ENCODE measurements at regions not wholly inside any gene's neighbourhood (a gene's known extent, or its start where the extent isn't known, plus 50 kb on each side); places are given as distances from the start of the nearest gene placed in this dataset.

DNA sequence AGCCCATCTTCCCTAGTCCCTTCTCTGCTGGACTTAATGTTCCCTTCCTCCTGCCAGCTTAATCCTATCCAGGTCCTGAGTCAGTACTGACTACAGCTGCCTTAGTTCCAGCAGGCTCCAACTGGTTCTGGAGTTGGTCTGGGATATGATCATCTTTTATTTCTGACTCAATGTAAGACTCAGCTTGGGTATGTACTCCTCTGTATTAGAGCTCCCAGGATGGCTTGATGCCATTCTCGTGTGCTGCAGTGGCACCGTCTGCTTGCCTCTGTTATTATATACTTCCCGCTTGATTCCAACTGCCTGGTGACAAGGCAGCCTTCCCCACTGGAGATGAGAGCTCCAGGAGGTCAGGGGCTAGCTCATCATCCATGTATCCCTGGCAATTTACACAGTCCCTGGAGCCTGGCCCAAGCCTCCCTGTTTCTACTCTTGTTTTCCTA lies 164.4 kb upstream of the DPT start:
- H3K36me3 ChIP-seq (ENCODE audit: insufficient read depth, low read length) = no peaks in the 10 kb centered on the region
- no peaks in the 10 kb centered on the region for H3K9me3 ChIP-seq (ENCODE audit: low read length)
- H2AFZ ChIP-seq (ENCODE audit: low read depth, low read length) = no peak overlapping the region
- no peaks in the 10 kb centered on the region for H3K27me3 ChIP-seq (ENCODE audit: insufficient read depth, low read length)
- H3K4me1 ChIP-seq (ENCODE audit: insufficient read depth, low read length) = no peaks in the 10 kb centered on the region
- H3K4me3 ChIP-seq (ENCODE audit: low read length) = no peak overlapping the region

- Histone ChIP-seq H3K36me3 (ENCODE audit: insufficient read depth, low read length) (no peaks in the 10 kb centered on the region), H3K9me3 (ENCODE audit: low read length) (no peaks in the 10 kb centered on the region), H3K4me3 (ENCODE audit: low read length) (no peak overlapping the region), H2AFZ (ENCODE audit: low read depth, low read length) (no peak overlapping the region), H3K27me3 (ENCODE audit: insufficient read depth, low read length) (no peaks in the 10 kb centered on the region), H3K4me1 (ENCODE audit: insufficient read depth, low read length) (no peaks in the 10 kb centered on the region)
These were observed 165.4 kb upstream of the DPT start for GRCh38 chr1:168894397-168894903.

- no peaks in the 10 kb centered on the region for H3K36me3 ChIP-seq (ENCODE audit: insufficient read depth, low read length)
These were observed 168.2 kb upstream of the DPT start for GRCh38 chr1:168897249-168897648.

DNA sequence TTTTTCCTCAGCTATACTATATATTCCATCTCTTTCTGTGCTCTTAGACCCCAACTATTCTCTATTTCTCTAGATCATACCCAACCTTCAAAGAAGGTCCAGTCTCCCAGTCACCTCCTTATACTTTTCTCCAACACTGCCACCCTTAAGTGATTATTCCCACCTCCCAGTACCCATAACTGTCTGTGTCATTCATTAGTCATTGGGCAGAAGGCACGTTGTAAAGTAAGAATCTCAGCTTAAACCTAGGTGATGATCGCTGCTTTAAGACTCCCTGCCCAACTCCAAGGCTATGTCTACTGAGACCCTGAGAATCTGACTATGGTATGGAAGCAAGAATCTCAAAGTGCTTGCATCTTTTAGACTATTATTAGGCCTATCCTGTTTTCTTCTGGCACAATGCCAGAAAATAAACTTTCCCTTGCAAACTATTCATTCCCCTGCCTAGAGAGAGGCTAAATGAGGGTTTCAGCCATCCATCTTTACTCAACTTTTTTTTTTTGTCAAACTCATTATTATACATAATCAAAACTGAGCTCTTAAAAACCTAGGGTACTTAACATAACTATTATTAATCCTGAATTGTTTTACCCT lies 174.3 kb upstream of the DPT start:
- no peak overlapping the region for H2AFZ ChIP-seq (ENCODE audit: low read depth, low read length)
- H3K9me3 ChIP-seq (ENCODE audit: low read length) = no peaks in the 10 kb centered on the region
- no peak overlapping the region for H3K4me3 ChIP-seq (ENCODE audit: low read length)
- H3K4me1 ChIP-seq (ENCODE audit: insufficient read depth, low read length) = no peaks in the 10 kb centered on the region
- H3K36me3 ChIP-seq (ENCODE audit: insufficient read depth, low read length) = no peaks in the 10 kb centered on the region
- no peaks in the 10 kb centered on the region for H3K27me3 ChIP-seq (ENCODE audit: insufficient read depth, low read length)

More at GRCh38 chr1:168897249-168897648, 168.2 kb upstream of the DPT start:
- Histone ChIP-seq H3K4me1 (ENCODE audit: insufficient read depth, low read length) (no peaks in the 10 kb centered on the region), H3K4me3 (ENCODE audit: low read length) (no peak overlapping the region), H3K9me3 (ENCODE audit: low read length) (no peaks in the 10 kb centered on the region), H2AFZ (ENCODE audit: low read depth, low read length) (no peak overlapping the region), H3K27me3 (ENCODE audit: insufficient read depth, low read length) (no peaks in the 10 kb centered on the region)

GRCh38 chr1:168905633-168906032 lies 176.6 kb upstream of the DPT start:
- Histone ChIP-seq H3K4me3 (ENCODE audit: low read length) (no peak overlapping the region), H3K9me3 (ENCODE audit: low read length) (no peaks in the 10 kb centered on the region), H3K4me1 (ENCODE audit: insufficient read depth, low read length) (no peaks in the 10 kb centered on the region), H3K36me3 (ENCODE audit: insufficient read depth, low read length) (no peaks in the 10 kb centered on the region), H2AFZ (ENCODE audit: low read depth, low read length) (no peak overlapping the region), H3K27me3 (ENCODE audit: insufficient read depth, low read length) (no peaks in the 10 kb centered on the region)

DNA sequence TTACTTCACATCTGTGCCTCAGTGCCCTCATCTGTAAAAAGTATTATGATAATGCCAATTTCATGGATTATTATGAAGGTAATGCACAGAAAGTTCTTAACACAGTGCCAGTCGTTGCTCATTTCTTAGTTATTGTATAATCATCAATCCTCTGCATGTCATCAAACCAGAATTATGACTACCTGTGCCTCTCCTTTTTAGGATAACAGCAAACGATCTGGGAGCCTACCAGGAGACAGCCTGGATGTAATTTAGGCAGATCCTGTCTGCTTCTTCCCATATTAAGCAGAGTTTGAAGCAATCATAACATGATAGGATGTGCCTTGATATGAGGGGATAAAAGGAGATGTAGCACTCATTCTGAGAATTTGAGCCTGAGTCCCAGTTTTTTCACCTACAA lies 177.4 kb upstream of the DPT start:
- H3K9me3 ChIP-seq (ENCODE audit: low read length) = no peaks in the 10 kb centered on the region
- no peak overlapping the region for H2AFZ ChIP-seq (ENCODE audit: low read depth, low read length)
- H3K4me1 ChIP-seq (ENCODE audit: insufficient read depth, low read length) = no peaks in the 10 kb centered on the region
- no peaks in the 10 kb centered on the region for H3K36me3 ChIP-seq (ENCODE audit: insufficient read depth, low read length)
- no peak overlapping the region for H3K4me3 ChIP-seq (ENCODE audit: low read length)
- H3K27me3 ChIP-seq (ENCODE audit: insufficient read depth, low read length) = no peaks in the 10 kb centered on the region

- H3K4me3 ChIP-seq (ENCODE audit: low read length) = no peak overlapping the region
- H3K36me3 ChIP-seq (ENCODE audit: insufficient read depth, low read length) = no peaks in the 10 kb centered on the region
- no peaks in the 10 kb centered on the region for H3K27me3 ChIP-seq (ENCODE audit: insufficient read depth, low read length)
- H3K9me3 ChIP-seq (ENCODE audit: low read length) = no peaks in the 10 kb centered on the region
- peaks cover 4% of the 10 kb centered on the region for H3K4me1 ChIP-seq (ENCODE audit: insufficient read depth, low read length)
- H2AFZ ChIP-seq (ENCODE audit: low read depth, low read length) = no peak overlapping the region
These were observed 178.0 kb upstream of the DPT start for GRCh38 chr1:168907053-168907452.

GRCh38 chr1:168907786-168908348 lies 178.9 kb upstream of the DPT start:
- H3K4me3 ChIP-seq (ENCODE audit: low read length) = no peak overlapping the region
- H3K27me3 ChIP-seq (ENCODE audit: insufficient read depth, low read length) = no peaks in the 10 kb centered on the region

GRCh38 chr1:168910403-168910802 lies 181.4 kb upstream of the DPT start:
- Histone ChIP-seq H3K4me1 (ENCODE audit: insufficient read depth, low read length) (peaks cover 10% of the 10 kb centered on the region), H3K9me3 (ENCODE audit: low read length) (no peaks in the 10 kb centered on the region), H3K27me3 (ENCODE audit: insufficient read depth, low read length) (no peaks in the 10 kb centered on the region), H3K36me3 (ENCODE audit: insufficient read depth, low read length) (no peaks in the 10 kb centered on the region), H3K4me3 (ENCODE audit: low read length) (no peak overlapping the region), H2AFZ (ENCODE audit: low read depth, low read length) (no peak overlapping the region)

More at GRCh38 chr1:168907786-168908348, 178.9 kb upstream of the DPT start:
- Histone ChIP-seq H2AFZ (ENCODE audit: low read depth, low read length) (no peak overlapping the region), H3K36me3 (ENCODE audit: insufficient read depth, low read length) (no peaks in the 10 kb centered on the region), H3K9me3 (ENCODE audit: low read length) (no peaks in the 10 kb centered on the region), H3K4me1 (ENCODE audit: insufficient read depth, low read length) (peaks cover 10% of the 10 kb centered on the region)

- no peaks in the 10 kb centered on the region for H3K9me3 ChIP-seq (ENCODE audit: low read length)
- no peaks in the 10 kb centered on the region for H3K27me3 ChIP-seq (ENCODE audit: insufficient read depth, low read length)
- H3K36me3 ChIP-seq (ENCODE audit: insufficient read depth, low read length) = no peaks in the 10 kb centered on the region
- no peak overlapping the region for H3K4me3 ChIP-seq (ENCODE audit: low read length)
- peaks cover 10% of the 10 kb centered on the region for H3K4me1 ChIP-seq (ENCODE audit: insufficient read depth, low read length)
- H2AFZ ChIP-seq (ENCODE audit: low read depth, low read length) = no peak overlapping the region
These were observed 182.4 kb upstream of the DPT start for GRCh38 chr1:168911370-168911769.

- no peaks in the 10 kb centered on the region for H3K9me3 ChIP-seq (ENCODE audit: low read length)
- H2AFZ ChIP-seq (ENCODE audit: low read depth, low read length) = no peak overlapping the region
- peaks cover 30% of the 10 kb centered on the region for H3K4me1 ChIP-seq (ENCODE audit: insufficient read depth, low read length)
- H3K36me3 ChIP-seq (ENCODE audit: insufficient read depth, low read length) = no peaks in the 10 kb centered on the region
- H3K4me3 ChIP-seq (ENCODE audit: low read length) = no peak overlapping the region
- H3K27me3 ChIP-seq (ENCODE audit: insufficient read depth, low read length) = no peaks in the 10 kb centered on the region
These were observed 184.9 kb upstream of the DPT start for GRCh38 chr1:168913711-168914463.

- Histone ChIP-seq H3K4me3 (ENCODE audit: low read length) (no peak overlapping the region), H3K36me3 (ENCODE audit: insufficient read depth, low read length) (no peaks in the 10 kb centered on the region), H3K27me3 (ENCODE audit: insufficient read depth, low read length) (no peaks in the 10 kb centered on the region), H3K4me1 (ENCODE audit: insufficient read depth, low read length) (peaks cover 38% of the 10 kb centered on the region), H3K9me3 (ENCODE audit: low read length) (no peaks in the 10 kb centered on the region), H2AFZ (ENCODE audit: low read depth, low read length) (no peak overlapping the region)
These were observed 188.3 kb upstream of the DPT start for GRCh38 chr1:168917309-168917708.

DNA sequence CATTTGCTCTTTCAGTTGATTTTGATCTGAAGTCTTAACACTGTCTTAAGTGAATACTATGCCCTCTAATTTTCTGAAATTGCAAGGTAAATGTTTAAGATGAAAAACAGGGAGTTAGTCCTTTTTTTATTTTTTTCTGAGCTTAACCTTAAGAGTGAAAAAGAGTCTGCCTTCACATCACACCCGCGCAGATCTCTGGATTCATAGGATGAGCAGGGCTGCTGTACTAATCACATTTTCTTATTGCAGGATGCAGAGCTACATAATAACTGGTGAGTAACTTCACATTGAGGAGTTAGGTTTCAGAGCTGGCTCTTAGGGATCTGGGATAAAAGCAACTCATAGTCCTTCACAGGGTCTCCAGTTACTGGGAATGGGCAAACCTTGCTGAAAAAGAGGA lies 188.7 kb upstream of the ATP1B1 start:
- Histone ChIP-seq H3K27me3 (ENCODE audit: insufficient read depth, low read length) (no peaks in the 10 kb centered on the region), H3K9me3 (ENCODE audit: low read length) (no peaks in the 10 kb centered on the region), H3K36me3 (ENCODE audit: insufficient read depth, low read length) (no peaks in the 10 kb centered on the region), H2AFZ (ENCODE audit: low read depth, low read length) (no peak overlapping the region), H3K4me1 (ENCODE audit: insufficient read depth, low read length) (peaks cover 38% of the 10 kb centered on the region), H3K4me3 (ENCODE audit: low read length) (no peak overlapping the region)

Measured in neuron (in vitro differentiated cells).